GM19043 (cell line): ENCODE measurements at regions not wholly inside any gene's neighbourhood (a gene's known extent, or its start where the extent isn't known, plus 50 kb on each side); places are given as distances from the start of the nearest gene placed in this dataset.
"Not testable (repeated sequence)": the region's sequence is repeated elsewhere in the genome, so short reads cannot be mapped to it uniquely, and the experiment has no call there.

ENCODE experiments used
- ATAC-seq: cut with Tn5 transposase; IDR thresholded peaks from one replicate; pipeline ENCODE4 v1.9.1; 2021; ENCODE audit warnings: low read depth; ENCODE audit not compliant: unreplicated experiment

DNA sequence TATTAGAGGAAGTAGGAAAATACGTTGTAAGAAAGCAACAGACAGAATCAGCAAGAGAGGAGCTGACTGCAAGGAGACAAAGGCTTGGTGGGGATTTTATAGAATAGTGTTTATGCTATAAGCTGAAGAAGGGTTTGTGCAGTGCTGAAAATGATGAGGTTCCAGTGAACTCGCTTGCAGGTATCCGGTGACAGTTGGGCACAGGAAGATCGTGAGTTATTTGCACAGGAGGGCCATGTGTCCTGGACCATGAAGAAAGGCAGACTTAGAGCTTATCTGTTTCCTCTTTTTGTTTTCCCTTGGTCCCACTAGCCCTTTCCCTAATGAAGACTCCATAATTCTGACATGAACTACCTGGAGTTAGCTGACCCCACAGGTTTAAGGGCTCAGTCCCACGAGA lies 61.4 kb downstream of the NXNL2 start:
- no peak for ATAC-seq

DNA sequence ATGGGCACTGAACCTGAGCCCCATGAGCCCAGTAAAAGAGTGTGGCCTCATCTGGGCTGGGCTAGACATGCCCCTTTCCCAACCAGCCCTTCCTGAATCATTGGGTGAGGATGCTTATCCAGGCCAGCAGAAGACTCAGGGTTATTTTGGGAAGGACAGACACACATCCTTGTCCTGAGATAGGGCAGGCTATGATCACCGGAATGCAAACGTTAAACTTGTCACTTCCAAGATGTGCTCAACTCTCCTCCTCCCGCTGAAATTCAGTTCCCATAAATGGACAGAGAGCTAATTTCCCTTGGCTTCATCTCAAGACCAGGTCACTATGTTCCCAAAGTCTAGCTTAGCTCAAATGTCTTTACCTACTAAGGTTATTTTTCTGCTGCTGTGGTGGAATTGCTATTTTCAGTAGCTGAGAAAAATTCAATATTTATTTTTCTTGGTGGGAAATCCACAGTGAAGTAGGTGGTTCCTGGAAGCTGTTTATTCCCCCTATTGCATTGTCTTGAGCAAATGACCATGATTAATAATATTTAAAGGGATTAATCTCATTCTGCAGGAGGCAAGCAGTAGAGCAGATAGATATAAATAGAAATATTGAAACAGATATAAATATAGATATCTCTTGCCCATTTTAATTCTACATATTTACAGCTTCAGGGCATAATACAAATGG lies 70.0 kb downstream of the NXNL2 start:
- no peak for ATAC-seq

- ATAC-seq, result no peak
These were observed 70.8 kb downstream of the NXNL2 start for GRCh38 chr9:88605512-88606362.

GRCh38 chr9:88614359-88614758 lies 79.4 kb downstream of the NXNL2 start:
- ATAC-seq, result no peak

DNA sequence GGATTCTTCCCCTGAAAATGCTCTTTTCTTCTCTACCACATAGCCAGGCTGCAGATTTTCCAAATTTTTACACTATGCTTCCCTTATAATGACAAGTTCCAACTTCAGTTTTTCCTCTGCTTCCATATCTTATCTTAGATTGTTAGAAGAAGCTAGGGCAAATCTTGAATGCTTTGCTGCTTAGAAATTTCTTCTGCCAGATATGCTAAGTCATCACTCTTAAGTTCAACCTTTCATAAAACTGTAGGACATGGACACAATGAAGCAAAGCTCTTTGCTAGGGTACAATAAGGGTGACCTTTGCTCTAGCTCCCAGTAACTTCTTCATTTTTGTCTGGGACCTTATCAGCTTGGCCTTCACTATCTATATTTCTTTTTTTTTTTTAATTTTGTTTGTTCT lies 88.7 kb downstream of the NXNL2 start:
- ATAC-seq, result no peak

DNA sequence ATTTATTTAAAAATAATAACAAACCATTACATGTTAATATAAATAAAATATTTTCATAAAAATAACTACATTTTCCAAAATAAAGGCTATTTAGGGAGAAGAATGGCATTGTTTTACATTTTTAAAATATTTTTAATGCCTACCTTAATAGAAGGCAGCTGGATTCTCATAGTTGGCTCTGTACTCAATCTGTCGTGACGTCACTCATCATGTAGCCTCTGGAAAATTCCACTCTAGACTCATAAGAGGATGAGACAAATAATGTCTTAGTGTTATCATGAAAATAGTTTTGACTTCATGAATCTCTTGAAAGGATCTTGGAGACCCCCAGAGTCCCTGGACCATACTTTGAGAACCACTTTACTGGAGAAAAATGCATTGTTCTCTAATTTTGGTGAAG lies 93.1 kb downstream of the NXNL2 start:
- ATAC-seq, result no peak

DNA sequence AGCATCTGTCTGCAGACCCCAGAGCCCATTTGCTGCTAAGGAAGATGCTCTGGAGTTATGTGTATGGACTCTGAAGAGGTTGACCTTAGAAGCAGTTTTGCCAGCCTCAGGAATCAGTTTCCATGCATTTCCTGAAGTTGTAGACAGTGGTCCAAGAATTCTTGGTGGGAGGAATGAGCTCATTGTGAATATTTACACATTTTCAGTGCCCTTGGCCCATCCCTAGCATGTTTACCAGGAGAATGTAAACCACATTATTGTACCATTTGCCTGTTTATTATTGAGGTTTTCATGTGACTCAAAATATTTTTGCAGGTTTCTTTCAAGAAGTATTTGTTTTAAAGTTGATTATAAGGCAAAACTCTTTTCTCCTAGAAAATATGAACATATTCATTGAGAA lies 93.8 kb downstream of the NXNL2 start:
- no peak for ATAC-seq

GRCh38 chr9:88630574-88630973 lies 95.6 kb downstream of the NXNL2 start:
- not testable (repeated sequence) for ATAC-seq

DNA sequence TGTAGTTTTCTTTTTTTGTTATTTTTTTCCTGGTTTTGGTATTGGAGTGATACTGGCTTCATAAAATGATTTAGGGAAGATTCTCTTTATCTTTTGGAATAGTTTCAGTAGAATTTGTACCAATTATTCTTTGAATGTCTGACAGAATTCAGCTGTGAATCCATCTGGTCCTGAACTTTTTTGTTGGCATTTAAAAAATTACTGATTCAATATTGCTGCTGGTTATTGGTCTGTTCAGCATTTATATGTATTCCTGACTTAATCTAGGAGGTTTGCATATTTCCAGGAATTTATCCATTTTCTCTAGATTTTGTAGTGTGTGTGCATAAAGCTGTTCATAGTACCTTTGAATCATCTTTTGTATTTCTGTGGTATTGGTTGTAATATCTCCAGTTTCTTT lies 100.2 kb downstream of the NXNL2 start:
- no peak for ATAC-seq

DNA sequence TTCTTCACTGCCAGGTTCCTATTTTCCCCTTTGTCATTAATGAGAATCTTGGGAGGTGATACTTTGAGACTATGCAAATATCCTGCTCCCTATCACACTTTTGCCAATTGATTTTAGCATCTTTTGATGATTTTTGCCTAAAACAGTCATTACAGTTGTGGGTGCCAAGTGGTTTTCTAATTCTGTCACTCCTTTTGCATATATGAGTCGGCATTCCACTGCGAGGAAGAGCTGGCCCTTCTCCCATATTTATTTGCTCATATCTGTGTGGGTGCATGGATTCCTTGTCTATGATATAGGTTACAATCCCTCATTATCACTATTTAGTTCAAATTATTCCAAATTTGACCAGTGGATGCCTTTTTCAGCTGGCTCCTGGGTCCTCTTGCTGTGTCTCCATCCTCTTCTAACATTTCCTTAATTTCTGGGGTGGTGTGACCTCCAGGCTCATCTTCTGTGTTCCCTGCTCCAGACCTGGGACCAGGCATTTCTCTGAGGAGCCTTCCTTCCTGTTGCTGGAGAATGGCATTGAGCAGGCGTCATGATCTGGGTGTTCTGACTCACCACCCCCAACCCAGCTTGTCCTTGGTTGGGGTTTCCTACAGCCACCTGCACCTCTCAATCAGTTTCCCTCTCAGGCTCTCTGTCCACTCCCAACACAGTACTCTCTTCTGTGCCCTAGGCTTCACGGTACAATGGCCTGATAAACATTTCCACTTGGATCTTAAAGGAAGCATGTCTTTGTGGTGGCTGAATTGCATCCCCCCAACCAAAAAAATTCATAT lies 106.7 kb downstream of the NXNL2 start:
- no peak for ATAC-seq

DNA sequence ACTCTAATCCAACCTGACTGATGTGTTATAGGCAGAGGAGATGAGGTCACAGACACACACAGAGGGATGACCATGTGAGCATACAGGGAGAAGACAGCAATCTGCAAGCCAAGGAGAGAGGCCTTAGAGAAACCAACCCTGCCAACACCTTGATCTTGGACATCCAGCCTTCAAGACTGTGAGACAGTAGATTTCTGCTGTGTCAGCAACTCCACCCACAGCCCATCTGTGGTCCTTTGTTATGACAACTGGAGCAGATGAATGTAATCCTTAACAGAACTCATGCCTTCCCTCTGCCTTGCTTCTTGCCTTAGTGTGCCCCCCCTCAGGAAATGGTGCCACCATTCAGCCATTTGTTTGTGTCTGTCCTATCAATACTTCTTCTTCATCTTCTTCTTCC lies 107.4 kb downstream of the NXNL2 start:
- ATAC-seq, result no peak

DNA sequence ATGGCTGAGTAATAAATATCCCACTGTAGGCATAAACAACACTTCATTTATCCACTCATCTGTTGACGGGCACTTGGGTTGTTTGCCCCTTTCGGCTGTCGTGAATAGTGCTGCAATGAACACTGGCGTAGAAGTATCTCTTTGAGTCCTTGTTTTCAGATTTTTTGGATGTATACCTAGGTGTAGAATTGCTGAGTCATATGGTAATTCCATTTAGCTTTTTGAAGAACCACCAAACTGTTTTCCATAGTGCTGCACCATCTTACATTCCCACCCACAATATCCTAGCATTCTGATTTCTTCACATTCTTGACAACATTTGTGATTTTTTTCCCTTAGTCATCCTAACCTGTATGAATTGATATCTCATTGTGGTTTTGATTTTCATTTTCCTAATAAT lies 109.0 kb downstream of the NXNL2 start:
- no peak for ATAC-seq

GRCh38 chr9:88645172-88645878 lies 110.3 kb downstream of the NXNL2 start:
- ATAC-seq, result no peak

- ATAC-seq, result no peak
These were observed 110.9 kb downstream of the NXNL2 start for GRCh38 chr9:88645879-88646199.

DNA sequence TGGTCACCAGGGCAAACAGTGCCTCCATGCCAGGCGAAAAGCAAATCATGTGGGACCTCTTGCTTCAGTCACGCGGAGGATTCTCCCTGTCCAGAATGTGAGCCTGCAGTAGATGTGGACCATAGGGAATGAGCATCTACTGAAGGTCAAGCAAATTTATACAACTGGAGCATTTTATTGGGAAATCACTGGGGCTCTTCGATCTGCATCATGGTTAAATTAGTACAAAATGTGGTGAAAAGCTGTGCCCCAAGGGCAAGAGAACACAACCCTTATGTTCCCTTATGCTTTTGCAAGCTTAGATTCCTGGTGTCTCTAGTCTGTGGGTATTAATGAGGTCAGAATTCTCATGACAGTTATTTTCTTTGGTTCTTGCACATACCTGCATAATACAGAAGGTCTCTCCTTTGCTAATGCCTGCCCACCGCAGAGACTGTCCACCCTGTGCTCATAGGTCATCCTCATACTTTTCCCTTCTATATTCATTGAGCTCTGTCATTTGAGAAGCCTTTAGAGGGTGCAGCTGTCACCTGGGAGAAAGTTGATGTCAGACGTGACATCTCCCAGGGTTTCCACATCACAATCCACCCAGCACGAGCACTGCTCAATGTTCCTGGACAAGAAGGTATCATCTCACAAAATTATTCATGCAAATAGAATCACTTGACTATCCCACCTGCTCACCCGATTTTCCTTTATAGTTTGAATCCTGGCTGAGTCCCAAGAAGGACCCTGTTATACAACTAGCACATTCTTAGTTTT lies 111.7 kb downstream of the NXNL2 start:
- no peak for ATAC-seq

- no peak for ATAC-seq
These were observed 117.0 kb downstream of the NXNL2 start for GRCh38 chr9:88651682-88652633.

DNA sequence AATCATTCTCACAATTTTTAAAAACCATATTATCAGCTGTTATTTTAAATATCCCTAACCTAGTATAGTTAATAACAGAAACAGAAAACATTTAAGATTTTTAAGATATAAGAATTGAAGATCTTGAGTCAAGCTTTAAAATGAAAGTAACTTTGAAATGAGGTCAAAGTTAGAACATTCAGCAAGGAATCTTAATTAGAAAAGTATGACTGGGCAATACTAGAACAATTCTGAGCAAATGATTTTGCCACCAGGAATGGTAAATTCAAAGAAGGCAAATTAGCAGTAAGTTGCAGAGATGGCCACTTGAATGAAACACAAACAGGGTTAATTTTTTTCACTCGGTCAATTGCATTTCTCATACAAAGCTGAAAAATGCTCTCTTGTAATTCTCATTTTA lies 117.9 kb downstream of the NXNL2 start:
- ATAC-seq, result no peak

GRCh38 chr9:88653406-88653805 lies 118.4 kb downstream of the NXNL2 start:
- ATAC-seq, result no peak

DNA sequence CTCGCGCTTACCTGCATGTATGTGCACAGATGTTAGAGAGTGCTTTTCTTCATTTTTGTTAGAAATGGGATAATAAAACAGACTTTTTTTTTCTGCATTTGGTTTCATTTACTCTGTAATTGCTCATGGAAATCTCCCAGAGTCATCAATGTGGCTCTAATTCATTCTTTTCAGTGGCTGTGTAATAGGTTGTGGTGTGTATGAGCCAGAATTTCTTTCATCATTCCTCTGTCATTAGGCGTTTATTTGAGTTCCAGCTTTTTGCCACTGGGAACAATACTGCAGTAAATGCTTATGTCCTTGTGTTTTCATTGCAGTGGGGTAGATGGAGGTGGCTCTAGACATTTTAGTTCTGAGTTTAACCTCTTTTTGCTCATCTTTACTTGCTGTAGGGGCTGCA lies 118.9 kb downstream of the NXNL2 start:
- ATAC-seq, result no peak
